ENCODE measurements at regions not wholly inside any gene's neighbourhood (a gene's known extent, or its start where the extent isn't known, plus 50 kb on each side); places are given as distances from the start of the nearest gene placed in this dataset.
"Not testable (repeated sequence)": the region's sequence is repeated elsewhere in the genome, so short reads cannot be mapped to it uniquely, and the experiment has no call there.

- peaks cover 12% of the 10 kb centered on the region for H3K9me3 Mint-ChIP-seq
- no peak for TF ChIP-seq CTCF (IDR thresholded peaks at IDR 0.05; ENCODE audit: unreplicated experiment)
- DNase-seq (ENCODE audit: low spot score in 2 of 2, unreplicated experiment in 2 of 2) = no peak
- no peak overlapping the region for H3K27ac Mint-ChIP-seq
- no peaks in the 10 kb centered on the region for H3K27me3 Mint-ChIP-seq (ENCODE audit: low read depth)
- H3K36me3 Mint-ChIP-seq = peaks cover 6% of the 10 kb centered on the region
- H3K4me3 Mint-ChIP-seq = no peak overlapping the region
- no peaks in the 10 kb centered on the region for H3K4me1 Mint-ChIP-seq
Observed at GRCh38 chr5:93953442-93953841, 212.0 kb upstream of the POU5F2 start.

GRCh38 chr5:93941897-93942296 is 200.5 kb upstream of the POU5F2 start:
- Mint-ChIP-seq H3K9me3 (no peaks in the 10 kb centered on the region), H3K4me1 (peaks cover 8% of the 10 kb centered on the region), H3K27ac (no peak overlapping the region)

GRCh38 chr5:93933269-93933668 is 191.9 kb upstream of the POU5F2 start:
- not testable (repeated sequence) for H3K4me1 Mint-ChIP-seq; H3K27ac Mint-ChIP-seq; H3K27me3 Mint-ChIP-seq (ENCODE audit: low read depth); DNase-seq (ENCODE audit: low spot score in 2 of 2, unreplicated experiment in 2 of 2); H3K4me3 Mint-ChIP-seq; H3K36me3 Mint-ChIP-seq
- peaks cover 15% of the 10 kb centered on the region for H3K9me3 Mint-ChIP-seq

More at GRCh38 chr5:93941897-93942296, 200.5 kb upstream of the POU5F2 start:
- no peak for DNase-seq (ENCODE audit: low spot score in 2 of 2, unreplicated experiment in 2 of 2)
- no peak for TF ChIP-seq CTCF (IDR thresholded peaks at IDR 0.05; ENCODE audit: unreplicated experiment)
- Mint-ChIP-seq H3K4me3 (no peak overlapping the region), H3K36me3 (no peaks in the 10 kb centered on the region), H3K27me3 (ENCODE audit: low read depth) (no peaks in the 10 kb centered on the region)

- peaks cover 11% of the 10 kb centered on the region for H3K9me3 Mint-ChIP-seq
- no peak overlapping the region for H3K27ac Mint-ChIP-seq
- peaks cover 6% of the 10 kb centered on the region for H3K36me3 Mint-ChIP-seq
- no peak overlapping the region for H3K4me3 Mint-ChIP-seq
- no peak for DNase-seq (ENCODE audit: low spot score in 2 of 2, unreplicated experiment in 2 of 2)
- no peaks in the 10 kb centered on the region for H3K27me3 Mint-ChIP-seq (ENCODE audit: low read depth)
- H3K4me1 Mint-ChIP-seq = peaks cover 11% of the 10 kb centered on the region
- TF ChIP-seq CTCF (IDR thresholded peaks at IDR 0.05; ENCODE audit: unreplicated experiment) = no peak
Observed at GRCh38 chr5:93930098-93930497, 188.7 kb upstream of the POU5F2 start.

GRCh38 chr5:93929131-93929530 is 187.7 kb upstream of the POU5F2 start:
- Mint-ChIP-seq H3K27me3 (ENCODE audit: low read depth) (no peaks in the 10 kb centered on the region), H3K9me3 (peaks cover 4% of the 10 kb centered on the region), H3K4me1 (peaks cover 11% of the 10 kb centered on the region), H3K36me3 (peaks cover 5% of the 10 kb centered on the region), H3K27ac (no peak overlapping the region), H3K4me3 (no peak overlapping the region)
- no peak for TF ChIP-seq CTCF (IDR thresholded peaks at IDR 0.05; ENCODE audit: unreplicated experiment)
- no peak for DNase-seq (ENCODE audit: low spot score in 2 of 2, unreplicated experiment in 2 of 2)

- Mint-ChIP-seq H3K4me3 (no peak overlapping the region), H3K36me3 (peaks cover 2% of the 10 kb centered on the region), H3K27ac (peak overlapping the region; percentile 3), H3K4me1 (peaks cover 11% of the 10 kb centered on the region), H3K9me3 (peaks cover 1% of the 10 kb centered on the region), H3K27me3 (ENCODE audit: low read depth) (no peaks in the 10 kb centered on the region)
- DNase-seq (ENCODE audit: low spot score in 2 of 2, unreplicated experiment in 2 of 2) = no peak
- TF ChIP-seq CTCF (IDR thresholded peaks at IDR 0.05; ENCODE audit: unreplicated experiment) = no peak
Observed at GRCh38 chr5:93926831-93927620, 185.6 kb upstream of the POU5F2 start.
